ENCODE measurements at regions not wholly inside any gene's neighbourhood (a gene's known extent, or its start where the extent isn't known, plus 50 kb on each side); places are given as distances from the start of the nearest gene placed in this dataset.

GRCh38 chr7:106166651-106167342 is 54.7 kb upstream of the SYPL1 start:
- DNase-seq (ENCODE audit: low read depth) = no peak

- DNase-seq (ENCODE audit: low read depth) = no peak
Observed at GRCh38 chr7:106165337-106165736, 53.2 kb upstream of the SYPL1 start.

- DNase-seq (ENCODE audit: low read depth) = no peak
Observed at GRCh38 chr7:106163257-106163656, 51.1 kb upstream of the SYPL1 start.
